Neural progenitor cell (in vitro differentiated cells): ENCODE measurements at regions not wholly inside any gene's neighbourhood (a gene's known extent, or its start where the extent isn't known, plus 50 kb on each side); places are given as distances from the start of the nearest gene placed in this dataset.

ENCODE experiments used
- CTCF ChIP-seq: fragments of 200-600 bp; sonication (generic); IDR thresholded peaks from 2 replicates; pipeline ENCODE4 v1.5.1; 2017; ENCODE audit warnings: antibody characterized with exemption, mild to moderate bottlenecking
- EZH2 ChIP-seq: fragments of 200-600 bp; sonication (generic); IDR thresholded peaks from 2 replicates; pipeline ENCODE4 v1.6.1; 2017; ENCODE audit warnings: antibody characterized with exemption, mild to moderate bottlenecking, moderate library complexity
- EZH2phosphoT487 ChIP-seq: fragments of 200-600 bp; sonication (generic); IDR thresholded peaks from 2 replicates; pipeline ENCODE4 v1.6.1; 2017; ENCODE audit warnings: antibody characterized with exemption

GRCh38 chr2:19478409-19478808, 120.0 kb upstream of the OSR1 start:
- TF ChIP-seq EZH2phosphoT487 = no peak
- no peak for TF ChIP-seq EZH2
- TF ChIP-seq CTCF = no peak
